IMR-90 (cell line): ENCODE measurements at regions not wholly inside any gene's neighbourhood (a gene's known extent, or its start where the extent isn't known, plus 50 kb on each side); places are given as distances from the start of the nearest gene placed in this dataset.

Source experiments
- ATAC-seq: fragments of 200-7000 bp; cut with Tn5 transposase; 2 replicates; pipeline ENCODE4 v1.9.1; 2020; ENCODE audit warnings: low read depth, mild to moderate bottlenecking, moderate library complexity
- BruUV-seq: library from RNA; stranded (reverse); fragments of 400-500 nt; replicated peaks from 2 replicates; lab custom pipeline; 2021; lab: Mats Ljungman, UMichigan
- CTCF ChIA-PET: fragments of 300-600 bp; formaldehyde crosslinking; extraction: SDS; loops from one replicate; lab custom pipeline; 2021; ENCODE audit warnings: antibody characterized with exemption; lab: Yijun Ruan, JAX
- POLR2A ChIA-PET: fragments of 300-600 bp; sonication (Branson Sonifier 250); formaldehyde crosslinking; loops from one replicate; lab custom pipeline; 2022; ENCODE audit warnings: antibody characterized with exemption; ENCODE audit not compliant: unreplicated experiment; lab: Charles Lee
- DNase-seq: peaks from one replicate; pipeline ENCODE4 v3.0.0; 2013
- H2AFZ ChIP-seq: replicated peaks from 2 replicates; pipeline ENCODE3; 2013; ENCODE audit warnings: low read length, mild to moderate bottlenecking; ENCODE audit not compliant: poor library complexity
- H2AK5ac ChIP-seq: 2 replicates; pipeline ENCODE4 v1.6.1; 2013; ENCODE audit warnings: low read depth, low read length, inconsistent platforms
- H2AK9ac ChIP-seq: replicated peaks from 2 replicates; pipeline ENCODE3; 2013; ENCODE audit warnings: mild to moderate bottlenecking, low read depth, low read length, moderate library complexity; ENCODE audit not compliant: poor library complexity
- H2BK120ac ChIP-seq: 2 replicates; pipeline ENCODE4 v1.6.1; 2013; ENCODE audit warnings: low read depth, low read length, inconsistent platforms
- H2BK15ac ChIP-seq: 3 replicates; pipeline ENCODE4 v1.6.1; 2013; ENCODE audit warnings: low read depth, low read length, inconsistent platforms
- H2BK20ac ChIP-seq: 2 replicates; pipeline ENCODE4 v1.6.1; 2013; ENCODE audit warnings: low read depth, mild to moderate bottlenecking, inconsistent platforms, low read length, moderate library complexity
- H2BK5ac ChIP-seq: 2 replicates; pipeline ENCODE4 v1.6.1; 2013; ENCODE audit warnings: mild to moderate bottlenecking, low read depth, low read length, inconsistent platforms; ENCODE audit not compliant: poor library complexity, severe bottlenecking
- H3K14ac ChIP-seq: replicated peaks from 2 replicates; pipeline ENCODE4 v1.6.1; 2013; ENCODE audit warnings: low read depth, low read length, inconsistent platforms
- H3K18ac ChIP-seq: 2 replicates; pipeline ENCODE4 v1.6.1; 2013; ENCODE audit warnings: low read depth, low read length, control low read depth
- H3K23ac ChIP-seq: 2 replicates; pipeline ENCODE4 v1.6.1; 2013; ENCODE audit warnings: low read depth, low read length, inconsistent platforms
- H3K27ac ChIP-seq: 2 replicates; pipeline ENCODE4 v1.5.1; 2013; ENCODE audit warnings: mild to moderate bottlenecking, control low read depth, low read length; ENCODE audit not compliant: insufficient read depth
- H3K27me3 ChIP-seq: 2 replicates; pipeline ENCODE4 v1.6.1; 2013; ENCODE audit warnings: low read length; ENCODE audit not compliant: control insufficient read depth, insufficient read depth
- H3K36me3 ChIP-seq: 2 replicates; pipeline ENCODE4 v1.6.1; 2013; ENCODE audit warnings: low read length, mixed read lengths; ENCODE audit not compliant: control insufficient read depth, insufficient read depth
- H3K4ac ChIP-seq: 2 replicates; pipeline ENCODE4 v1.6.1; 2013; ENCODE audit warnings: low read depth, low read length, inconsistent platforms
- H3K4me1 ChIP-seq: 2 replicates; pipeline ENCODE4 v1.6.1; 2013; ENCODE audit warnings: low read length, mixed read lengths; ENCODE audit not compliant: control insufficient read depth, insufficient read depth
- H3K4me2 ChIP-seq: 2 replicates; pipeline ENCODE4 v1.6.1; 2013; ENCODE audit warnings: low read depth, mild to moderate bottlenecking, control low read depth, low read length, moderate library complexity
- H3K4me3 ChIP-seq: 2 replicates; pipeline ENCODE4 v1.5.1; 2013; ENCODE audit warnings: low read depth, mild to moderate bottlenecking, control low read depth, low read length, moderate library complexity; ENCODE audit not compliant: insufficient read depth
- H3K56ac ChIP-seq: 2 replicates; pipeline ENCODE4 v1.6.1; 2013; ENCODE audit warnings: low read length, inconsistent platforms; ENCODE audit not compliant: insufficient read depth; ENCODE audit errors: extremely low read depth
- H3K79me1 ChIP-seq, 2 experiments: 2 replicates each; pipeline ENCODE4 v1.6.1; 2013; ENCODE audit warnings: low read length in 2 of 2, inconsistent platforms in 1 of 2, low read depth in 1 of 2
- H3K9ac ChIP-seq: 2 replicates; pipeline ENCODE4 v1.6.1; 2013; ENCODE audit warnings: low read depth, low read length, control low read depth
- H3K9me1 ChIP-seq: 2 replicates; pipeline ENCODE4 v1.6.1; 2013; ENCODE audit warnings: low read length, inconsistent platforms; ENCODE audit not compliant: insufficient read depth
- H3K9me3 ChIP-seq: 2 replicates; pipeline ENCODE4 v1.6.1; 2013; ENCODE audit warnings: low read length; ENCODE audit not compliant: control insufficient read depth, insufficient read depth
- H4K20me1 ChIP-seq: 2 replicates; pipeline ENCODE4 v1.6.1; 2013; ENCODE audit warnings: low read length, inconsistent platforms; ENCODE audit not compliant: insufficient read depth
- H4K5ac ChIP-seq: 2 replicates; pipeline ENCODE4 v1.6.1; 2013; ENCODE audit warnings: mild to moderate bottlenecking, low read depth, low read length, control low read depth
- H4K8ac ChIP-seq, 2 experiments: 2 replicates each; pipeline ENCODE4 v1.6.1; 2013; ENCODE audit warnings: low read depth in 2 of 2, low read length in 2 of 2, control low read depth in 1 of 2, inconsistent platforms in 1 of 2
- H4K91ac ChIP-seq: 2 replicates; pipeline ENCODE4 v1.6.1; 2013; ENCODE audit warnings: low read depth, low read length, inconsistent platforms; ENCODE audit not compliant: insufficient read depth
- BHLHE40 ChIP-seq: fragments of 150-350 bp; IDR thresholded peaks from 2 replicates; pipeline ENCODE4 v1.6.1; 2016; ENCODE audit warnings: mild to moderate bottlenecking, low read depth, low read length
- MAFK ChIP-seq: IDR thresholded peaks from 2 replicates; pipeline ENCODE4 v1.6.1; 2012; ENCODE audit warnings: low read depth, low read length, improper control_type of control experiment
- MAZ ChIP-seq: IDR thresholded peaks from 2 replicates; pipeline ENCODE4 v1.6.1; 2012; ENCODE audit warnings: low read depth, mild to moderate bottlenecking, low read length, improper control_type of control experiment, moderate library complexity, borderline replicate concordance
- MXI1 ChIP-seq: IDR thresholded peaks from 2 replicates; pipeline ENCODE4 v1.6.1; 2012; ENCODE audit warnings: low read depth, mild to moderate bottlenecking, low read length, moderate library complexity, borderline replicate concordance
- NFE2L2 ChIP-seq: fragments of 150-350 bp; IDR thresholded peaks from 2 replicates; pipeline ENCODE4 v1.6.1; 2016; ENCODE audit warnings: low read depth, mild to moderate bottlenecking, low read length
- POLR2A ChIP-seq: IDR thresholded peaks from 2 replicates; pipeline ENCODE4 v1.6.1; 2012; ENCODE audit warnings: mild to moderate bottlenecking, low read depth, low read length
- RAD21 ChIP-seq: IDR thresholded peaks from 2 replicates; pipeline ENCODE4 v1.6.1; 2012; ENCODE audit warnings: low read length, improper control_type of control experiment
- RCOR1 ChIP-seq: IDR thresholded peaks from 2 replicates; pipeline ENCODE4 v1.6.1; 2012; ENCODE audit warnings: mild to moderate bottlenecking, low read length, improper control_type of control experiment; ENCODE audit not compliant: insufficient replicate concordance
- WGBS, 2 experiments: methylation state at CpG; one replicate each; pipeline versions ENCODE4 v1.1.5 to v1.1.7; 2013; ENCODE audit warnings: missing lambda C conversion rate in 2 of 2; ENCODE audit not compliant: insufficient read length in 1 of 2; ENCODE audit errors: extremely low coverage in 2 of 2; 5-methylcytosine and 5-hydroxymethylcytosine counted together
- dilution Hi-C: fragments of 300-500 bp; cut with HindIII; formaldehyde crosslinking; loops from one replicate; pipeline ENCODE4 v1.14.3; 2018; ENCODE audit warnings: low sequenced_read_pairs; ENCODE audit not compliant: unreplicated experiment
- in situ Hi-C: fragments of 300-500 bp; cut with MboI; formaldehyde crosslinking; loops from 3 replicates; pipeline ENCODE4 v1.14.3; 2019; ENCODE audit warnings: low sequenced_read_pairs, inconsistent platforms, mixed read lengths
- intact Hi-C: fragments of 100-400 bp; cut with micrococcal nuclease; formaldehyde crosslinking; loops from 2 replicates; pipeline ENCODE4 v1.10.0; 2022
- TF ChIP-seq, protein P1 (sequence below): fragments of 150-350 bp; IDR thresholded peaks from 2 replicates; pipeline ENCODE4 v1.6.1; 2017; ENCODE audit warnings: mild to moderate bottlenecking, antibody characterized with exemption, low read length, low read depth
- TF ChIP-seq, protein P2 (sequence below): fragments of 150-350 bp; IDR thresholded peaks from 2 replicates; pipeline ENCODE4 v1.6.1; 2016; ENCODE audit warnings: low read depth, mild to moderate bottlenecking, low read length, moderate library complexity, borderline replicate concordance
- TF ChIP-seq, protein P3 (sequence below): conservative IDR thresholded peaks from 2 replicates; pipeline ENCODE4 v1.5.1; 2012; ENCODE audit warnings: mild to moderate bottlenecking, low read depth, low read length, improper control_type of control experiment

- TF ChIP-seq, protein P1, sequence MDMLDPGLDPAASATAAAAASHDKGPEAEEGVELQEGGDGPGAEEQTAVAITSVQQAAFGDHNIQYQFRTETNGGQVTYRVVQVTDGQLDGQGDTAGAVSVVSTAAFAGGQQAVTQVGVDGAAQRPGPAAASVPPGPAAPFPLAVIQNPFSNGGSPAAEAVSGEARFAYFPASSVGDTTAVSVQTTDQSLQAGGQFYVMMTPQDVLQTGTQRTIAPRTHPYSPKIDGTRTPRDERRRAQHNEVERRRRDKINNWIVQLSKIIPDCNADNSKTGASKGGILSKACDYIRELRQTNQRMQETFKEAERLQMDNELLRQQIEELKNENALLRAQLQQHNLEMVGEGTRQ: no peak
- TF ChIP-seq, protein P2, sequence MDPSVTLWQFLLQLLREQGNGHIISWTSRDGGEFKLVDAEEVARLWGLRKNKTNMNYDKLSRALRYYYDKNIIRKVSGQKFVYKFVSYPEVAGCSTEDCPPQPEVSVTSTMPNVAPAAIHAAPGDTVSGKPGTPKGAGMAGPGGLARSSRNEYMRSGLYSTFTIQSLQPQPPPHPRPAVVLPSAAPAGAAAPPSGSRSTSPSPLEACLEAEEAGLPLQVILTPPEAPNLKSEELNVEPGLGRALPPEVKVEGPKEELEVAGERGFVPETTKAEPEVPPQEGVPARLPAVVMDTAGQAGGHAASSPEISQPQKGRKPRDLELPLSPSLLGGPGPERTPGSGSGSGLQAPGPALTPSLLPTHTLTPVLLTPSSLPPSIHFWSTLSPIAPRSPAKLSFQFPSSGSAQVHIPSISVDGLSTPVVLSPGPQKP: no peak
- TF ChIP-seq POLR2A: no peak
- TF ChIP-seq MAFK: no peak
- TF ChIP-seq NFE2L2: no peak
- TF ChIP-seq, protein P3, sequence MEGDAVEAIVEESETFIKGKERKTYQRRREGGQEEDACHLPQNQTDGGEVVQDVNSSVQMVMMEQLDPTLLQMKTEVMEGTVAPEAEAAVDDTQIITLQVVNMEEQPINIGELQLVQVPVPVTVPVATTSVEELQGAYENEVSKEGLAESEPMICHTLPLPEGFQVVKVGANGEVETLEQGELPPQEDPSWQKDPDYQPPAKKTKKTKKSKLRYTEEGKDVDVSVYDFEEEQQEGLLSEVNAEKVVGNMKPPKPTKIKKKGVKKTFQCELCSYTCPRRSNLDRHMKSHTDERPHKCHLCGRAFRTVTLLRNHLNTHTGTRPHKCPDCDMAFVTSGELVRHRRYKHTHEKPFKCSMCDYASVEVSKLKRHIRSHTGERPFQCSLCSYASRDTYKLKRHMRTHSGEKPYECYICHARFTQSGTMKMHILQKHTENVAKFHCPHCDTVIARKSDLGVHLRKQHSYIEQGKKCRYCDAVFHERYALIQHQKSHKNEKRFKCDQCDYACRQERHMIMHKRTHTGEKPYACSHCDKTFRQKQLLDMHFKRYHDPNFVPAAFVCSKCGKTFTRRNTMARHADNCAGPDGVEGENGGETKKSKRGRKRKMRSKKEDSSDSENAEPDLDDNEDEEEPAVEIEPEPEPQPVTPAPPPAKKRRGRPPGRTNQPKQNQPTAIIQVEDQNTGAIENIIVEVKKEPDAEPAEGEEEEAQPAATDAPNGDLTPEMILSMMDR: no peak
- TF ChIP-seq MXI1: no peak
- no peak for TF ChIP-seq MAZ
- no peak for TF ChIP-seq RCOR1
- no peak for TF ChIP-seq RAD21
- TF ChIP-seq BHLHE40: no peak
- CTCF ChIA-PET: interaction anchor here (1.5 kb wide), 1 partner anchor 13 kb away, joined by 4 read pairs; no protein-coding TSS in a partner anchor
Observed at GRCh38 chrX:40530509-40530908, 50.3 kb upstream of the ATP6AP2 start.

More at GRCh38 chrX:40530509-40530908, 50.3 kb upstream of the ATP6AP2 start:
- Histone ChIP-seq H3K4me3 (no peak overlapping the region), H3K4me2 (no peak overlapping the region), H3K27ac (no peak overlapping the region), H2AK5ac (no peak overlapping the region), H3K23ac (no peak overlapping the region), H4K8ac (no peak overlapping the region), H4K20me1 (no peaks in the 10 kb centered on the region), H3K9ac (no peak overlapping the region), H3K14ac (no peak overlapping the region), H2AK9ac (no peak overlapping the region), H4K91ac (no peak overlapping the region), H3K27me3 (peaks cover 29% of the 10 kb centered on the region), H3K9me1 (no peaks in the 10 kb centered on the region), H2BK120ac (no peak overlapping the region), H2BK15ac (no peak overlapping the region), H2BK5ac (no peak overlapping the region), H3K9me3 (no peaks in the 10 kb centered on the region), H2AFZ (no peak overlapping the region), H3K56ac (no peak overlapping the region), H4K5ac (no peak overlapping the region), H3K79me1 (no peaks in the 10 kb centered on the region), H3K4ac (no peak overlapping the region), H2BK20ac (no peak overlapping the region), H3K36me3 (no peaks in the 10 kb centered on the region), H3K18ac (no peak overlapping the region), H3K4me1 (no peaks in the 10 kb centered on the region)
- intact Hi-C loops (no loop called here), dilution Hi-C loops (no loop called here), in situ Hi-C loops (no loop called here)
- ATAC-seq: no peak
- POLR2A ChIA-PET: no interaction called here
- no CpG with 5 or more reads among the region's 2 CpGs for whole genome bisulfite sequencing, 2 experiments
- no peak for DNase-seq
- BruUV-seq: no TSS peak
